A673 (cell line): ENCODE measurements at regions not wholly inside any gene's neighbourhood (a gene's known extent, or its start where the extent isn't known, plus 50 kb on each side); places are given as distances from the start of the nearest gene placed in this dataset.

ENCODE experiments used
- BruUV-seq: library from RNA; stranded (reverse); fragments of 400-500 nt; replicated peaks from 2 replicates; lab custom pipeline; 2021; lab: Mats Ljungman, UMichigan
- CTCF ChIA-PET: fragments of 300-600 bp; sonication (Branson Sonifier 250); formaldehyde crosslinking; loops from one replicate; lab custom pipeline; 2022; ENCODE audit warnings: antibody characterized with exemption; lab: Charles Lee
- POLR2A ChIA-PET: fragments of 300-600 bp; sonication (Branson Sonifier 250); formaldehyde crosslinking; loops from one replicate; lab custom pipeline; 2022; ENCODE audit warnings: antibody characterized with exemption; ENCODE audit not compliant: low non-redundant PET; lab: Charles Lee
- DNase-seq: peaks from one replicate; pipeline ENCODE4 v3.0.0-alpha.2; 2015; ENCODE audit warnings: low spot score
- H3K27ac ChIP-seq: fragments of 200-600 bp; sonication (generic); 2 replicates; pipeline ENCODE4 v1.5.1; 2016; ENCODE audit warnings: mixed run types, low read depth, mild to moderate bottlenecking, mixed read lengths, antibody characterized with exemption, low read length; ENCODE audit not compliant: poor library complexity, severe bottlenecking
- H3K27me3 ChIP-seq: fragments of 200-600 bp; sonication (generic); replicated peaks from 2 replicates; pipeline ENCODE4 v1.6.1; 2017; ENCODE audit warnings: mixed run types, low read depth, mild to moderate bottlenecking, mixed read lengths, antibody characterized with exemption, low read length; ENCODE audit not compliant: insufficient read depth, poor library complexity
- H3K36me3 ChIP-seq: fragments of 200-600 bp; sonication (generic); 2 replicates; pipeline ENCODE4 v1.6.1; 2016; ENCODE audit warnings: mixed run types, mild to moderate bottlenecking, mixed read lengths, antibody characterized with exemption, low read length; ENCODE audit not compliant: insufficient read depth, poor library complexity, severe bottlenecking
- H3K4me1 ChIP-seq: fragments of 200-600 bp; sonication (generic); 2 replicates; pipeline ENCODE4 v1.6.1; 2017; ENCODE audit warnings: mixed run types, mild to moderate bottlenecking, mixed read lengths, antibody characterized with exemption, low read length; ENCODE audit not compliant: insufficient read depth, poor library complexity, severe bottlenecking
- H3K4me3 ChIP-seq: fragments of 200-600 bp; sonication (generic); 2 replicates; pipeline ENCODE4 v1.5.1; 2016; ENCODE audit warnings: low read depth, mixed run types, mild to moderate bottlenecking, mixed read lengths, low read length; ENCODE audit not compliant: poor library complexity, severe bottlenecking
- H3K9me3 ChIP-seq: fragments of 200-600 bp; sonication (generic); 2 replicates; pipeline ENCODE4 v1.6.1; 2016; ENCODE audit warnings: mixed run types, low read depth, mild to moderate bottlenecking, mixed read lengths, antibody characterized with exemption, low read length; ENCODE audit not compliant: poor library complexity, severe bottlenecking
- CTCF ChIP-seq: fragments of 300-800, 200-600 bp; sonication (generic); conservative IDR thresholded peaks from 2 replicates; pipeline ENCODE4 v1.5.1; 2017; ENCODE audit warnings: low read depth, mild to moderate bottlenecking, antibody characterized with exemption, low read length, moderate library complexity, mixed read lengths
- EZH2 ChIP-seq: fragments of 200-600 bp; sonication (generic); IDR thresholded peaks from 2 replicates; pipeline ENCODE4 v1.6.1; 2017; ENCODE audit warnings: borderline replicate concordance, low read depth, mild to moderate bottlenecking, mixed read lengths, antibody characterized with exemption, low read length; ENCODE audit not compliant: poor library complexity, severe bottlenecking
- intact Hi-C: fragments of 100-400 bp; cut with micrococcal nuclease; formaldehyde crosslinking; loops from one replicate; pipeline ENCODE4 v1.10.0; 2022; ENCODE audit not compliant: unreplicated experiment

- Histone ChIP-seq H3K9me3 (no peaks in the 10 kb centered on the region), H3K27ac (no peak overlapping the region), H3K27me3 (no peaks in the 10 kb centered on the region), H3K36me3 (no peaks in the 10 kb centered on the region), H3K4me1 (peaks cover 19% of the 10 kb centered on the region), H3K4me3 (no peak overlapping the region)
- TF ChIP-seq CTCF, result no peak
- TF ChIP-seq EZH2, result no peak
- ChIA-PET CTCF (no interaction called here), POLR2A (no interaction called here)
- intact Hi-C loops, result no loop called here
- no peak for DNase-seq
- no TSS peak for BruUV-seq
Measured at GRCh38 chr1:30523055-30524020, 200.0 kb downstream of the MATN1 start.

- Histone ChIP-seq H3K27ac (no peak overlapping the region), H3K36me3 (no peaks in the 10 kb centered on the region), H3K4me3 (no peak overlapping the region), H3K4me1 (peaks cover 19% of the 10 kb centered on the region), H3K9me3 (no peaks in the 10 kb centered on the region), H3K27me3 (no peaks in the 10 kb centered on the region)
- intact Hi-C loops, result no loop called here
- peak; percentile 19 for DNase-seq
- ChIA-PET POLR2A (no interaction called here), CTCF (no interaction called here)
- TF ChIP-seq EZH2 (no peak), CTCF (peak; percentile 33; the same call in 1 of the 2 replicates)
- no TSS peak for BruUV-seq
Measured at GRCh38 chr1:30522031-30523004, 201.1 kb downstream of the MATN1 start.

- H3K36me3 ChIP-seq, result no peaks in the 10 kb centered on the region
- BruUV-seq, result no TSS peak
- H3K9me3 ChIP-seq, result no peaks in the 10 kb centered on the region
- H3K27ac ChIP-seq, result no peak overlapping the region
- H3K27me3 ChIP-seq, result no peaks in the 10 kb centered on the region
- intact Hi-C loops, result no loop called here
- peaks cover 25% of the 10 kb centered on the region for H3K4me1 ChIP-seq
- ChIA-PET CTCF (no interaction called here), POLR2A (no interaction called here)
- H3K4me3 ChIP-seq, result no peak overlapping the region
- TF ChIP-seq CTCF, result no peak
- no peak for TF ChIP-seq EZH2
- no peak for DNase-seq
Measured at GRCh38 chr1:30521261-30521865, 202.0 kb downstream of the MATN1 start.
